ENCODE measurements at regions not wholly inside any gene's neighbourhood (a gene's known extent, or its start where the extent isn't known, plus 50 kb on each side); places are given as distances from the start of the nearest gene placed in this dataset.
A peak's percentile ranks its signal among the peaks of the same experiment; 100 is the strongest.

- TF ChIP-seq TCF12 (IDR thresholded peaks at IDR 0.05; ENCODE audit: low read depth, low read length) (no peak), EP300 (IDR thresholded peaks at IDR 0.05; ENCODE audit: borderline replicate concordance in 1 of 2, control insufficient read depth in 1 of 2, low read depth in 2 of 2, low read length in 2 of 2) (no peak), PAX8 (IDR thresholded peaks at IDR 0.05) (no peak), RAD51 (IDR thresholded peaks at IDR 0.05) (peak; percentile 56; the same call in 1 of the 2 replicates), NRF1 (conservative IDR thresholded peaks at IDR 0.05; ENCODE audit: low read depth, low read length) (no peak), NKRF (conservative IDR thresholded peaks at IDR 0.05) (no peak), HSF1 (IDR thresholded peaks at IDR 0.05; ENCODE audit: low read depth, low read length) (no peak), SREBF2 (IDR thresholded peaks at IDR 0.05; ENCODE audit: low read length) (no peak), CBFB (IDR thresholded peaks at IDR 0.05; ENCODE audit: low read depth) (no peak), SKIL (IDR thresholded peaks at IDR 0.05; ENCODE audit: low read depth, poor library complexity, severe bottlenecking) (no peak), E2F8 (IDR thresholded peaks at IDR 0.05; ENCODE audit: low read depth, partially characterized antibody) (no peak), PBX3 (IDR thresholded peaks at IDR 0.05; ENCODE audit: insufficient replicate concordance, low read depth, low read length) (no peak), KLF5 (IDR thresholded peaks at IDR 0.05; ENCODE audit: partially characterized antibody) (no peak), STAT1 (conservative IDR thresholded peaks at IDR 0.05) (no peak), IRF4 (IDR thresholded peaks at IDR 0.05; ENCODE audit: low read depth, low read length) (no peak), KDM1A (IDR thresholded peaks at IDR 0.05; ENCODE audit: borderline replicate concordance) (no peak), FOS (IDR thresholded peaks at IDR 0.05; ENCODE audit: borderline replicate concordance, extremely low read depth, insufficient read length) (no peak), MXI1 (IDR thresholded peaks at IDR 0.05; ENCODE audit: low read depth, low read length) (no peak), MEF2B (IDR thresholded peaks at IDR 0.05; ENCODE audit: partially characterized antibody, poor library complexity, severe bottlenecking) (peak; percentile 57), ZNF207 (IDR thresholded peaks at IDR 0.05; ENCODE audit: borderline replicate concordance) (no peak), SIN3A (IDR thresholded peaks at IDR 0.05; ENCODE audit: low read depth, low read length) (no peak)
These were observed 50.1 kb upstream of the ACSL4 start (continued) for GRCh38 chrX:109782994-109783700.
